ENCODE measurements at regions not wholly inside any gene's neighbourhood (a gene's known extent, or its start where the extent isn't known, plus 50 kb on each side); places are given as distances from the start of the nearest gene placed in this dataset.

DNA sequence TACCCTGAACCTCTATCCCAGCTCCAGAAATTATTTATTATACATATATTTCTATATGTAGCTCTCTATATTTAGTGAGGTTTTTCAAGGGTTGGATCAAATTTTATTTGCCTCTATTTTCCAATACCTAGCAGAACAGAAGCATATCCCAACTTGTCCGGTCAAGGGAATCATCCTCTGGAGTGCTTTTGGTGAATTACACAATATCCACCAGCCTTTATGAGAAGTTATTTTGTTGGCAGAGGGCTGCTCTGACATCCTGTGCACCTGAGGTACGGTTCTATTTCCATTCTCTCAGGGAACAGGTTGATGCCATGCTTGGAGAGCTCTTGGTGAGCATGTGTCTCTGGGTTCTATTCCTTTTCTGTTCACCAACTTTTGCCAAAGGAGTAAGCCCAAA, 1056.4 kb downstream of the GALC start:
- TF ChIP-seq, protein P1, sequence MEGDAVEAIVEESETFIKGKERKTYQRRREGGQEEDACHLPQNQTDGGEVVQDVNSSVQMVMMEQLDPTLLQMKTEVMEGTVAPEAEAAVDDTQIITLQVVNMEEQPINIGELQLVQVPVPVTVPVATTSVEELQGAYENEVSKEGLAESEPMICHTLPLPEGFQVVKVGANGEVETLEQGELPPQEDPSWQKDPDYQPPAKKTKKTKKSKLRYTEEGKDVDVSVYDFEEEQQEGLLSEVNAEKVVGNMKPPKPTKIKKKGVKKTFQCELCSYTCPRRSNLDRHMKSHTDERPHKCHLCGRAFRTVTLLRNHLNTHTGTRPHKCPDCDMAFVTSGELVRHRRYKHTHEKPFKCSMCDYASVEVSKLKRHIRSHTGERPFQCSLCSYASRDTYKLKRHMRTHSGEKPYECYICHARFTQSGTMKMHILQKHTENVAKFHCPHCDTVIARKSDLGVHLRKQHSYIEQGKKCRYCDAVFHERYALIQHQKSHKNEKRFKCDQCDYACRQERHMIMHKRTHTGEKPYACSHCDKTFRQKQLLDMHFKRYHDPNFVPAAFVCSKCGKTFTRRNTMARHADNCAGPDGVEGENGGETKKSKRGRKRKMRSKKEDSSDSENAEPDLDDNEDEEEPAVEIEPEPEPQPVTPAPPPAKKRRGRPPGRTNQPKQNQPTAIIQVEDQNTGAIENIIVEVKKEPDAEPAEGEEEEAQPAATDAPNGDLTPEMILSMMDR (IDR thresholded peaks at IDR 0.05) = no peak
- TF ChIP-seq POLR2A (IDR thresholded peaks at IDR 0.05) = no peak

Measured in thyroid gland (tissue), 4 donors.